Ovary (tissue), 7 donors: ENCODE measurements at regions not wholly inside any gene's neighbourhood (a gene's known extent, or its start where the extent isn't known, plus 50 kb on each side); places are given as distances from the start of the nearest gene placed in this dataset.

ENCODE experiments used
- DNase-seq, 5 donors: peaks; one replicate each; pipeline ENCODE4 v3.0.0-alpha.2; 2019 to 2020
- H3K27ac ChIP-seq, 2 donors: fragments of 200-600 bp; one replicate each; pipeline versions ENCODE4 v1.5.1 to v1.8.0; 2019 to 2022
- H3K27me3 ChIP-seq: fragments of 200-600 bp; one replicate; pipeline ENCODE4 v1.8.0; 2022
- H3K36me3 ChIP-seq: fragments of 200-600 bp; sonication (generic); one replicate; pipeline ENCODE4 v1.5.1; 2019
- H3K4me1 ChIP-seq: one replicate; pipeline ENCODE4 v1.8.1; 2013; ENCODE audit warnings: mild to moderate bottlenecking, moderate library complexity; ENCODE audit not compliant: insufficient read depth
- H3K4me3 ChIP-seq: fragments of 200-600 bp; sonication (generic); one replicate; pipeline ENCODE4 v1.5.1; 2017
- H3K9me3 ChIP-seq, 2 donors: fragments of 200-600 bp in 1 of 2; sonication (generic) in 1 of 2; one replicate each; pipeline versions ENCODE4 v1.5.1 to v1.8.1; 2013 to 2019; ENCODE audit warnings: mild to moderate bottlenecking in 1 of 2, moderate library complexity in 1 of 2
- EP300 ChIP-seq: sonication (generic); formaldehyde crosslinking; IDR thresholded peaks from one replicate; pipeline ENCODE4 v1.6.1; 2017; ENCODE audit warnings: antibody characterized with exemption
- POLR2A ChIP-seq: fragments of 450-650 bp; IDR thresholded peaks from one replicate; pipeline ENCODE4 v1.6.1; 2017; ENCODE audit warnings: antibody characterized with exemption, mild to moderate bottlenecking, moderate library complexity
- WGBS, 3 donors: extraction: QIAGEN DNeasy Blood & Tissue Kit in 1 of 3; methylation state at CpG; one replicate each; pipeline versions ENCODE4 v1.1.5 to v1.1.7; 2013 to 2017; 5-methylcytosine and 5-hydroxymethylcytosine counted together
- intact Hi-C, 4 donors: fragments of 100-400 bp; cut with DNase I; formaldehyde crosslinking; loops; one replicate each; pipeline versions ENCODE4 v1.11.0 to v1.15.1; 2022 to 2023
- TF ChIP-seq, protein P1 (sequence below), 3 donors: fragments of 450-650 bp in 2 of 3; fragments of 200-600 bp in 1 of 3; IDR thresholded peaks; one replicate each; pipeline versions ENCODE4 v1.5.1 to v1.8.0; 2016 to 2022; ENCODE audit warnings: antibody characterized with exemption in 3 of 3, mild to moderate bottlenecking in 1 of 3
- donor health status: DM: no; HTN: no; CAD: no; lungs with moderate emphysema.
- donor health status: DM: no; HTN: no; CAD: no.
- donor health status: Bipolar disorder and iron deficiency.
- donor health status: DM: no; HTN: no; CAD: no.
- donor health status: DM: yes; HTN: yes; CAD: no.

DNA sequence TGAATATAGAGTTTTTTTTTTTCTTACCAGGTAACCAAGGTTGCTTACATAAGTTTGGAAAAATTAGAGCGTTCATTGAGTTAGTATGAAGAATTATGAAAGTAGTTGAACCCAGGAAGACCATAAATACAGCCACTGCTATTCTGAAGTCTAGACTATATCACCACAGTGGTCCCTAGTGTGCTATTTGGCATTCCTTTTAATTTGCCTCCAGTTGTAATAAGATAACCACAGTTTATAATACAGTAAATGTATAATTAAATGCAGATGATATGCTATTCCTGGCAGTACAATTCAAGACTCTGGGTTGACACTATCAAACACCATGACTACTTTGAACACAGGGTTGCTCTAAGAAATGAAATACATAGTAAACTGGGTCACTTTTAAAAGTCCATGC lies 270.5 kb downstream of the BRINP2 start:
- TF ChIP-seq POLR2A, result no peak
- TF ChIP-seq, protein P1, sequence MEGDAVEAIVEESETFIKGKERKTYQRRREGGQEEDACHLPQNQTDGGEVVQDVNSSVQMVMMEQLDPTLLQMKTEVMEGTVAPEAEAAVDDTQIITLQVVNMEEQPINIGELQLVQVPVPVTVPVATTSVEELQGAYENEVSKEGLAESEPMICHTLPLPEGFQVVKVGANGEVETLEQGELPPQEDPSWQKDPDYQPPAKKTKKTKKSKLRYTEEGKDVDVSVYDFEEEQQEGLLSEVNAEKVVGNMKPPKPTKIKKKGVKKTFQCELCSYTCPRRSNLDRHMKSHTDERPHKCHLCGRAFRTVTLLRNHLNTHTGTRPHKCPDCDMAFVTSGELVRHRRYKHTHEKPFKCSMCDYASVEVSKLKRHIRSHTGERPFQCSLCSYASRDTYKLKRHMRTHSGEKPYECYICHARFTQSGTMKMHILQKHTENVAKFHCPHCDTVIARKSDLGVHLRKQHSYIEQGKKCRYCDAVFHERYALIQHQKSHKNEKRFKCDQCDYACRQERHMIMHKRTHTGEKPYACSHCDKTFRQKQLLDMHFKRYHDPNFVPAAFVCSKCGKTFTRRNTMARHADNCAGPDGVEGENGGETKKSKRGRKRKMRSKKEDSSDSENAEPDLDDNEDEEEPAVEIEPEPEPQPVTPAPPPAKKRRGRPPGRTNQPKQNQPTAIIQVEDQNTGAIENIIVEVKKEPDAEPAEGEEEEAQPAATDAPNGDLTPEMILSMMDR (IDR thresholded peaks at IDR 0.05), result no peak
- no peak for TF ChIP-seq EP300
- Histone ChIP-seq H3K27ac (no peak overlapping the region), H3K4me3 (no peak overlapping the region), H3K4me1 (no peaks in the 10 kb centered on the region), H3K36me3 (no peaks in the 10 kb centered on the region), H3K27me3 (no peaks in the 10 kb centered on the region), H3K9me3 (no peaks in the 10 kb centered on the region)
- intact Hi-C loops, result no loop called here
- DNase-seq, result no peak
- WGBS, 3 donors, result 82 to 96% (median 83%) methylated on average over 1 of the region's 1 CpG

DNA sequence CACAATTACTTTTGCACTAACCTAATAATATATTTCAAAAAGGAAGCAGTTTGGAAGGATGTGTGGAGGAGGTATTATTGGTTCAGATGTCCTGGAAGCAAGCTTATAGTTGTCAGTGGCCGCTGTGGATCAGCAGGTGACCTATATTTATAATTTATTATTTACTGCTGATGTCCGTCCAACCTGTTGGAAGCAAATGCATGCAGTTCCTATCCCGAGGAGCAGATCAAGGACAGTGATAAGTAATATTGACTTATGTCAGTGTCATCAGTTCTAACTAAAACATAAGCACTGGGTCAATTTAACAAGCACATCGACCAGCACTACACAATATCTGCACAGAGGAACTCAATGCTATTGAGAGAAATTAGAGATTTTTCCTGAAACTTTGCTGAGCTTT lies 270.1 kb downstream of the BRINP2 start:
- Histone ChIP-seq H3K36me3 (no peaks in the 10 kb centered on the region), H3K4me1 (no peaks in the 10 kb centered on the region), H3K27ac (no peak overlapping the region), H3K4me3 (no peak overlapping the region), H3K27me3 (no peaks in the 10 kb centered on the region), H3K9me3 (no peaks in the 10 kb centered on the region)
- whole genome bisulfite sequencing, 3 donors, result 57 to 61% (median 59%) methylated on average over 4 of the region's 4 CpGs
- TF ChIP-seq EP300, result no peak
- DNase-seq, result no peak
- intact Hi-C loops, result no loop called here

DNA sequence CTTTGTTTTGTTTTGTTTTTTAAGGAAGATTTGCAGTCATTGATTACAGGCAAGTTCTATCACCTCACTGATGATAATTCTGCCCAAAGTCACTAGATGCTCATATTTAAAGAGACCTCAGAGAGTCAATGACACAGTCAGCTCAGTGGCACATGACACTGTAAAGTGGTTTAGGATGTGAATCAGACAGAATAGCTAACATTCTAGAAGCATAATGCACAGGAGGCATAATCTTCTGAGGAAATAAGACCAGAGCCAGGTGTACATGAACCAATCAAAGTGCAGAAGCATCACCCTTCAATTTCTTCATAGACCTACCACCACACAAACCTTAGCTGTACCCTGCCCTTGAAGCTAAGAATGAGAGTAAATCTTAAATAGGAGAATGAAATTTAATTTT lies 268.5 kb downstream of the BRINP2 start:
- no peak for DNase-seq
- Histone ChIP-seq H3K27ac (no peak overlapping the region), H3K4me3 (no peak overlapping the region), H3K9me3 (no peaks in the 10 kb centered on the region), H3K36me3 (no peaks in the 10 kb centered on the region), H3K27me3 (no peaks in the 10 kb centered on the region), H3K4me1 (no peaks in the 10 kb centered on the region)
- intact Hi-C loops, result no loop called here
- no peak for TF ChIP-seq POLR2A
- TF ChIP-seq, protein P1 (IDR thresholded peaks at IDR 0.05), result no peak
- TF ChIP-seq EP300, result no peak

DNA sequence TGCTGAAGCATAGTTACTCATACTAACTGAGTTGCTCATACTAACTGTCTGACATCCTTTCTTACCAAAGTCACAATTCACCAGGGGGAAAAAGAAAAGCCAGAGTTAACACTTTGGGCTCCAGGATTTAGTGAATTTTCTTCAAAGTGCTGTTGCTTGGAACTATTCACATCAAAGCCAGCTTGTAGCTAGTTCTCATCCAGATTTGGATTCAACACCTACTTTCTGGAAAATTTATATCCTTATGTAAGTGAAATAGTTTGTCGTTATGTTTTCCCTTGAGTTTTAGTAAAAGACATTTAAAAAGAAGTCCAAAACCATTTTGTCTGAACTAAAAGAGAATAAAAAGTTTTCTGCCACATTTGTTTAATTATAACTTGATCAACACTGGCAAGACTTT lies 264.6 kb downstream of the BRINP2 start:
- intact Hi-C loops, result no loop called here

DNA sequence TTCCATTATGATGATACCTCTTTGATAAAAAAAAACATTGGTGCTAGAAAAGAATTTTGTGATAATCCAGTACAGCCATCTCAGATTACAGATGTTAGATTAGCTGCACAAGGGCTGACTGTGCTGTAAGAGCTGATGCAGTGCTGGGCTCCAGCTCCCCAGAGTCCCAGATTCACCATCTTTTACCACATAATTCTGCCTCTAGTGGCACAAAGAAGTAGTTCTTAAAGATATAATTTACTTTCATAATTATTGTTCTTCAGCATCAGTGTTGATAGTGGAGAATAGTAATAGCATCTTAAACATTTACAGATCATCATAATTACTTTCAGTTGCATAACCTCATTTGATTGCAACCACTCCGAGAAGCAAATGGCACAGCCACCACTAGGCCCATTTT lies 262.1 kb downstream of the BRINP2 start:
- no peaks in the 10 kb centered on the region for H3K27me3 ChIP-seq

More for the DNA sequence above, 264.6 kb downstream of the BRINP2 start:
- TF ChIP-seq, protein P1 (IDR thresholded peaks at IDR 0.05), result no peak
- TF ChIP-seq EP300 (no peak), POLR2A (no peak)
- Histone ChIP-seq H3K27me3 (no peaks in the 10 kb centered on the region), H3K36me3 (no peaks in the 10 kb centered on the region), H3K27ac (no peak overlapping the region), H3K9me3 (no peaks in the 10 kb centered on the region), H3K4me3 (no peak overlapping the region), H3K4me1 (no peaks in the 10 kb centered on the region)
- no peak for DNase-seq
- WGBS, 3 donors, result 53 to 80% (median 71%) methylated on average over 1 of the region's 1 CpG

More for the DNA sequence above, 262.1 kb downstream of the BRINP2 start:
- Histone ChIP-seq H3K4me1 (no peaks in the 10 kb centered on the region), H3K9me3 (no peaks in the 10 kb centered on the region), H3K4me3 (no peak overlapping the region), H3K27ac (no peak overlapping the region), H3K36me3 (no peaks in the 10 kb centered on the region)
- intact Hi-C loops, result no loop called here
- TF ChIP-seq POLR2A (no peak), EP300 (no peak)
- TF ChIP-seq, protein P1 (IDR thresholded peaks at IDR 0.05), result no peak
- whole genome bisulfite sequencing, 3 donors, result 91 to 96% (median 94%) methylated on average over 1 of the region's 1 CpG
- no peak for DNase-seq
